K562 (cell line): ENCODE measurements at regions not wholly inside any gene's neighbourhood (a gene's known extent, or its start where the extent isn't known, plus 50 kb on each side); places are given as distances from the start of the nearest gene placed in this dataset.

Experiments
- ATAC-seq: fragments of 200-7000 bp; cut with Tn5 transposase; 3 replicates; pipeline ENCODE4 v1.9.1; 2020; ENCODE audit warnings: moderate library complexity
- BruUV-seq: library from RNA; stranded (reverse); fragments of 400-500 nt; replicated peaks from 2 replicates; lab custom pipeline; 2021; lab: Mats Ljungman, UMichigan
- CTCF ChIA-PET: fragments of 300-600 bp; formaldehyde crosslinking; extraction: SDS; loops from one replicate; lab custom pipeline; 2021; ENCODE audit warnings: low intra/inter-chr PET ratio; lab: Yijun Ruan, JAX
- POLR2A ChIA-PET: fragments of 300-600, 350-650 bp; sonication (Branson Sonifier 250); formaldehyde crosslinking; extraction: SDS; loops from one replicate; lab custom pipeline; 2021; ENCODE audit warnings: antibody characterized with exemption, inconsistent platforms; lab: Yijun Ruan, JAX
- DNase-seq, 4 experiments: peaks; one replicate each; pipeline versions ENCODE4 v3.0.0 to v3.0.0-alpha.2; 2011 to 2018; ENCODE audit warnings: low spot score in 3 of 4, mixed read lengths in 3 of 4; ENCODE audit errors: extremely low read depth in 1 of 4
- FAIRE-seq: peaks from 2 replicates; lab custom pipeline; 2011; peaks lifted over from hg19 to GRCh38; lab: Jason Lieb, UNC
- H2AFZ ChIP-seq: 2 replicates; pipeline ENCODE4 v1.6.0; 2011; ENCODE audit warnings: low read depth, low read length, control low read depth, inconsistent platforms
- H3K27ac ChIP-seq: fragments of 200-600 bp; 3 replicates; pipeline ENCODE4 v1.8.0; 2011; ENCODE audit warnings: low read depth, mild to moderate bottlenecking, control low read depth, inconsistent platforms, low read length, moderate library complexity, mixed read lengths; ENCODE audit errors: extremely low read depth
- H3K27me3 ChIP-seq, 2 experiments: fragments of 300-600 bp in 1 of 2; 2 replicates in 1 of 2; 3 replicates in 1 of 2; pipeline versions ENCODE4 v1.6.0 to v1.8.0; 2011; ENCODE audit warnings: inconsistent platforms in 2 of 2, low read length in 2 of 2, mild to moderate bottlenecking in 1 of 2, mixed read lengths in 1 of 2, moderate library complexity in 1 of 2; ENCODE audit not compliant: control insufficient read depth in 2 of 2, insufficient read depth in 2 of 2
- H3K36me3 ChIP-seq: fragments of 300-600 bp; 3 replicates; pipeline ENCODE4 v1.8.0; 2011; ENCODE audit warnings: mild to moderate bottlenecking, low read length, inconsistent platforms; ENCODE audit not compliant: control insufficient read depth, insufficient read depth
- H3K4me1 ChIP-seq, 2 experiments: fragments of 200-600 bp in 1 of 2; replicated peaks in 1 of 2; 2 replicates in 1 of 2; 3 replicates in 1 of 2; pipeline versions ENCODE4 v1.5.1 to v1.8.0; 2011; ENCODE audit warnings: inconsistent platforms in 2 of 2, low read length in 2 of 2, mild to moderate bottlenecking in 1 of 2, mixed read lengths in 1 of 2, moderate library complexity in 1 of 2; ENCODE audit not compliant: control insufficient read depth in 2 of 2, insufficient read depth in 2 of 2
- H3K4me2 ChIP-seq: 2 replicates; pipeline ENCODE4 v1.6.1; 2011; ENCODE audit warnings: low read length, control low read depth, inconsistent platforms, mixed read lengths; ENCODE audit not compliant: insufficient read depth
- H3K4me3 ChIP-seq: fragments of 200-600 bp; sonication (generic), shearing (Covaris generic); 2 replicates; pipeline ENCODE4 v1.5.1; 2016; ENCODE audit warnings: control low read depth, inconsistent platforms
- H3K79me2 ChIP-seq: fragments of 200-600 bp; 3 replicates; pipeline ENCODE4 v1.8.0; 2011; ENCODE audit warnings: low read length, inconsistent platforms; ENCODE audit not compliant: control insufficient read depth, insufficient read depth
- H3K9ac ChIP-seq, 2 experiments: 2 replicates each; pipeline versions ENCODE4 v1.6.0 to v1.6.1; 2011; ENCODE audit warnings: low read depth in 2 of 2, low read length in 2 of 2, control low read depth in 1 of 2, inconsistent platforms in 1 of 2, mild to moderate bottlenecking in 1 of 2, mixed read lengths in 1 of 2; ENCODE audit not compliant: insufficient read depth in 1 of 2
- H3K9me1 ChIP-seq: one replicate; pipeline ENCODE4 v1.6.0; 2011; ENCODE audit warnings: inconsistent platforms, mild to moderate bottlenecking, low read length, moderate library complexity; ENCODE audit not compliant: control insufficient read depth, insufficient read depth
- H3K9me3 ChIP-seq: replicated peaks from 2 replicates; pipeline ENCODE4 v1.5.1; 2011; ENCODE audit warnings: low read depth, low read length, inconsistent platforms; ENCODE audit not compliant: control insufficient read depth, insufficient read depth
- H4K20me1 ChIP-seq: replicated peaks from 2 replicates; pipeline ENCODE4 v1.6.1; 2011; ENCODE audit warnings: low read length, inconsistent platforms, mixed read lengths; ENCODE audit not compliant: control insufficient read depth, insufficient read depth
- ATF3 ChIP-seq, 2 experiments: fragments of 450-650 bp in 1 of 2; sonication (generic) in 1 of 2; formaldehyde crosslinking in 1 of 2; IDR thresholded peaks in 1 of 2; conservative IDR thresholded peaks in 1 of 2; 2 replicates each; pipeline versions ENCODE4 v1.6.1 to v1.8.1; 2016 to 2023; ENCODE audit warnings: mild to moderate bottlenecking in 2 of 2, moderate library complexity in 2 of 2, inconsistent platforms in 1 of 2, missing genetic modification reagents in 1 of 2
- CHD1 ChIP-seq: fragments of 200-600 bp; sonication (generic); IDR thresholded peaks from one replicate; pipeline ENCODE4 v1.6.1; 2012; ENCODE audit warnings: mild to moderate bottlenecking, moderate library complexity, low read length, inconsistent platforms
- E2F8 ChIP-seq: fragments of 450-650 bp; IDR thresholded peaks from 2 replicates; pipeline ENCODE4 v1.7.1; 2018; ENCODE audit warnings: mild to moderate bottlenecking, low read depth; ENCODE audit not compliant: partially characterized antibody
- HSF4 ChIP-seq: fragments of 250-450 bp; sonication (Bioruptor Pico); IDR thresholded peaks from 2 replicates; pipeline ENCODE4 v2.1.2; 2022; ENCODE audit warnings: mild to moderate bottlenecking, moderate library complexity, borderline replicate concordance
- KDM4B ChIP-seq, 2 experiments: fragments of 450-650 bp in 1 of 2; sonication (generic) in 1 of 2; IDR thresholded peaks; 2 replicates each; pipeline ENCODE4 v1.6.1; 2016 to 2017; ENCODE audit warnings: borderline replicate concordance in 2 of 2, antibody characterized with exemption in 1 of 2, low read depth in 1 of 2, mild to moderate bottlenecking in 1 of 2
- PYGO2 ChIP-seq: fragments of 450-650 bp; IDR thresholded peaks from 2 replicates; pipeline ENCODE4 v1.6.1; 2016; ENCODE audit warnings: mild to moderate bottlenecking, missing genetic modification characterization, moderate library complexity, missing compliant biosample characterization
- RUNX1 ChIP-seq: sonication (generic); IDR thresholded peaks from 2 replicates; pipeline ENCODE4 v1.6.1; 2016; ENCODE audit warnings: antibody characterized with exemption, low read depth
- ZNF212 ChIP-seq: fragments of 450-650 bp; formaldehyde crosslinking; IDR thresholded peaks from 2 replicates; pipeline ENCODE4 v1.4.0; 2020; ENCODE audit warnings: mild to moderate bottlenecking
- ZNF280B ChIP-seq: fragments of 250-450 bp; sonication (Bioruptor Pico); IDR thresholded peaks from 2 replicates; pipeline ENCODE4 v1.5.1; 2021; ENCODE audit warnings: mild to moderate bottlenecking
- ZNF584 ChIP-seq: fragments of 200-800 bp; sonication (Bioruptor generic); IDR thresholded peaks from 2 replicates; pipeline ENCODE4 v1.6.1; 2016; ENCODE audit warnings: low read depth, mild to moderate bottlenecking, missing genetic modification characterization, missing compliant biosample characterization
- ZNF668 ChIP-seq: fragments of 250-450 bp; sonication (Bioruptor Pico); IDR thresholded peaks from 2 replicates; pipeline ENCODE4 v1.8.0; 2022; ENCODE audit warnings: mild to moderate bottlenecking, inconsistent platforms
- WGBS: fragments of 100-300 bp; shearing (Covaris generic); methylation state at CpG from one replicate; pipeline ENCODE4 v1.1.6; 2016; ENCODE audit warnings: low coverage, mixed read lengths; ENCODE audit not compliant: insufficient coverage; ENCODE audit errors: missing lambda C conversion rate; 5-methylcytosine and 5-hydroxymethylcytosine counted together
- in situ Hi-C: fragments of 300-500 bp; cut with MboI; formaldehyde crosslinking; loops from 4 replicates; pipeline ENCODE4 v1.15.0; 2018; ENCODE audit warnings: inconsistent platforms, mixed read lengths
- intact Hi-C: fragments of 100-400 bp; cut with micrococcal nuclease; formaldehyde crosslinking; loops from 2 replicates; pipeline ENCODE4 v1.14.2; 2022

GRCh38 chr15:47258521-47258920, 458.8 kb upstream of the SEMA6D start:
- BruUV-seq: no TSS peak
- H3K9ac ChIP-seq: no peak overlapping the region
- H3K4me2 ChIP-seq: no peak overlapping the region
- ChIA-PET CTCF (no interaction called here), POLR2A (no interaction called here)
- H3K27ac ChIP-seq: no peak overlapping the region
- ATAC-seq (no peak), DNase-seq (no peak), FAIRE-seq (no peak)
- TF ChIP-seq ZNF668 (no peak), ZNF584 (CRISPR knock-in tag) (no peak), PYGO2 (tag) (no peak)
- no peaks in the 10 kb centered on the region for H3K9me3 ChIP-seq
- H3K36me3 ChIP-seq: no peaks in the 10 kb centered on the region
- H3K27me3 ChIP-seq: no peaks in the 10 kb centered on the region
- no peak overlapping the region for H3K4me3 ChIP-seq
- H3K79me2 ChIP-seq: no peaks in the 10 kb centered on the region
- 3% methylated on average over 3 of the region's 3 CpGs for WGBS
- no peaks in the 10 kb centered on the region for H4K20me1 ChIP-seq
- H3K4me1 ChIP-seq: no peaks in the 10 kb centered on the region
- H3K9me1 ChIP-seq: no peaks in the 10 kb centered on the region
- no peak overlapping the region for H2AFZ ChIP-seq
- in situ Hi-C loops: no loop called here
- intact Hi-C loops: no loop called here

- Histone ChIP-seq H3K4me3 (no peak overlapping the region), H3K9me3 (no peaks in the 10 kb centered on the region), H3K27ac (no peak overlapping the region), H3K36me3 (no peaks in the 10 kb centered on the region), H3K9ac (no peak overlapping the region), H3K4me2 (no peak overlapping the region), H4K20me1 (no peaks in the 10 kb centered on the region), H3K79me2 (no peaks in the 10 kb centered on the region), H3K27me3 (no peaks in the 10 kb centered on the region), H3K4me1 (no peaks in the 10 kb centered on the region), H2AFZ (no peak overlapping the region), H3K9me1 (no peaks in the 10 kb centered on the region)
- intact Hi-C loops (no loop called here), in situ Hi-C loops (no loop called here)
- ChIA-PET CTCF (no interaction called here), POLR2A (no interaction called here)
- ATAC-seq: no peak
- TF ChIP-seq ATF3 (IDR thresholded peaks at IDR 0.05): no peak
- no peak for TF ChIP-seq ATF3 (CRISPR knock-in tag; conservative IDR thresholded peaks at IDR 0.05)
- no peak for TF ChIP-seq HSF4 (CRISPR knock-in tag)
- no peak for TF ChIP-seq KDM4B (IDR thresholded peaks at IDR 0.05; ENCODE audit: borderline replicate concordance in 2 of 2, low read depth in 1 of 2)
- TF ChIP-seq ZNF212 (CRISPR knock-in tag): no peak
- no peak for TF ChIP-seq ZNF280B (CRISPR knock-in tag)
- TF ChIP-seq RUNX1: no peak
- no peak for TF ChIP-seq CHD1
- TF ChIP-seq E2F8: no peak
- BruUV-seq: no TSS peak
- no peak for DNase-seq
- 0% methylated on average over 4 of the region's 4 CpGs for WGBS
- FAIRE-seq: no peak
These were observed 451.6 kb upstream of the SEMA6D start for GRCh38 chr15:47265686-47266085.
